Gastrocnemius medialis (tissue), 4 donors: ENCODE measurements at regions not wholly inside any gene's neighbourhood (a gene's known extent, or its start where the extent isn't known, plus 50 kb on each side); places are given as distances from the start of the nearest gene placed in this dataset.

Experiments used
- POLR2A ChIP-seq, 2 donors: fragments of 450-650 bp; IDR thresholded peaks; one replicate each; pipeline ENCODE4 v1.6.1; 2017; ENCODE audit warnings: antibody characterized with exemption in 2 of 2, mild to moderate bottlenecking in 2 of 2, moderate library complexity in 2 of 2
- TF ChIP-seq, protein P1 (sequence below), 5 experiments: fragments of 450-650 bp in 3 of 5; fragments of 200-600 bp in 2 of 5; sonication (generic) in 2 of 5; IDR thresholded peaks in 4 of 5; conservative IDR thresholded peaks in 1 of 5; 1 replicate in 4 of 5; 2 replicates in 1 of 5; pipeline ENCODE4 v1.5.1; 2016 to 2019; ENCODE audit warnings: antibody characterized with exemption in 5 of 5, mild to moderate bottlenecking in 3 of 5, moderate library complexity in 3 of 5

DNA sequence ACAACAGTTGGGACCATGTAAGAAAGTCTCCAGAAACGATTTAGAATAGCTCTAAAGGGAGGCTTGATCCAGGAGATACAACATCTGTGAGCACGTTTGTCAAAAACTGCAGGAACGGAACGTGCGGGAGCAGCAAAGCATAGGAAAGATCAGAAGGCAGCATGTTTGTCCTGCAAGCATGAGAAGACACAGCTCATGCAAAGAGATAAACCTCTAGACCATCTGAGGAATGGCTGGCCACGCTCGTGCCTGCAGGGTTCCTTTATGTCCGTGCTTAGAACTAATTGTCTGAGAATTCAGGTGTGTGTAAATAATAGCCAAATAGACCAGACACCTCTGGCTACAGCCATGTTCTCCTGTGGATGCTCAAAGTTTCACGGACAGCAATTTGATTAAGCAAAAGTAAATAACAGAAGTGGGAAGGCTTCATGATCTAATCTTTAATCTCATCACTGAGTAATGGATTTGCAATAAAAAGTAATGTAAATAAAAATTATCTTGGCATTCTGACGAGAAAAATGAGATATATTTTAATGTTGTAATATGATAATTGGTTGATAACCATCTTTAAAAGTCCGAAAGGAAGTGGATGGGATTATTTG, 534.8 kb upstream of the CDH7 start:
- TF ChIP-seq, protein P1, sequence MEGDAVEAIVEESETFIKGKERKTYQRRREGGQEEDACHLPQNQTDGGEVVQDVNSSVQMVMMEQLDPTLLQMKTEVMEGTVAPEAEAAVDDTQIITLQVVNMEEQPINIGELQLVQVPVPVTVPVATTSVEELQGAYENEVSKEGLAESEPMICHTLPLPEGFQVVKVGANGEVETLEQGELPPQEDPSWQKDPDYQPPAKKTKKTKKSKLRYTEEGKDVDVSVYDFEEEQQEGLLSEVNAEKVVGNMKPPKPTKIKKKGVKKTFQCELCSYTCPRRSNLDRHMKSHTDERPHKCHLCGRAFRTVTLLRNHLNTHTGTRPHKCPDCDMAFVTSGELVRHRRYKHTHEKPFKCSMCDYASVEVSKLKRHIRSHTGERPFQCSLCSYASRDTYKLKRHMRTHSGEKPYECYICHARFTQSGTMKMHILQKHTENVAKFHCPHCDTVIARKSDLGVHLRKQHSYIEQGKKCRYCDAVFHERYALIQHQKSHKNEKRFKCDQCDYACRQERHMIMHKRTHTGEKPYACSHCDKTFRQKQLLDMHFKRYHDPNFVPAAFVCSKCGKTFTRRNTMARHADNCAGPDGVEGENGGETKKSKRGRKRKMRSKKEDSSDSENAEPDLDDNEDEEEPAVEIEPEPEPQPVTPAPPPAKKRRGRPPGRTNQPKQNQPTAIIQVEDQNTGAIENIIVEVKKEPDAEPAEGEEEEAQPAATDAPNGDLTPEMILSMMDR (IDR thresholded peaks at IDR 0.05 in 4 of 5, conservative IDR thresholded peaks at IDR 0.05 in 1 of 5): no peak
- TF ChIP-seq POLR2A (IDR thresholded peaks at IDR 0.05): no peak
